Chondrocyte (in vitro differentiated cells): ENCODE measurements at regions not wholly inside any gene's neighbourhood (a gene's known extent, or its start where the extent isn't known, plus 50 kb on each side); places are given as distances from the start of the nearest gene placed in this dataset.

Source experiments
- DNase-seq: peaks from one replicate; pipeline ENCODE4 v3.0.0; 2021; ENCODE audit warnings: mixed read lengths, low spot score
- H3K27ac Mint-ChIP-seq: one replicate; pipeline ENCODE4 v1.8.0; 2021; ENCODE audit warnings: mild to moderate bottlenecking, moderate library complexity, mixed read lengths; ENCODE audit not compliant: unreplicated experiment
- H3K27me3 Mint-ChIP-seq: 2 replicates; pipeline ENCODE4 v1.8.0; 2021; ENCODE audit warnings: low read depth, mixed read lengths
- H3K36me3 Mint-ChIP-seq: 2 replicates; pipeline ENCODE4 v1.8.0; 2021; ENCODE audit warnings: low read depth, mixed read lengths
- H3K4me1 Mint-ChIP-seq: 2 replicates; pipeline ENCODE4 v1.8.0; 2021; ENCODE audit warnings: low read depth, mild to moderate bottlenecking, mixed read lengths
- H3K4me3 Mint-ChIP-seq: one replicate; pipeline ENCODE4 v1.8.0; 2021; ENCODE audit warnings: mild to moderate bottlenecking, moderate library complexity, mixed read lengths; ENCODE audit not compliant: unreplicated experiment
- H3K9me3 Mint-ChIP-seq: 2 replicates; pipeline ENCODE4 v1.8.0; 2021; ENCODE audit warnings: low read depth, mixed read lengths
- TF ChIP-seq, protein P1 (sequence below): fragments of 200-600 bp; sonication (generic); IDR thresholded peaks from 2 replicates; pipeline ENCODE4 v1.5.0; 2021; ENCODE audit warnings: antibody characterized with exemption, mild to moderate bottlenecking, moderate library complexity

- Mint-ChIP-seq H3K9me3 (no peaks in the 10 kb centered on the region), H3K4me1 (peaks cover 12% of the 10 kb centered on the region), H3K36me3 (no peaks in the 10 kb centered on the region), H3K27ac (no peak overlapping the region), H3K4me3 (no peak overlapping the region), H3K27me3 (no peaks in the 10 kb centered on the region)
- TF ChIP-seq, protein P1, sequence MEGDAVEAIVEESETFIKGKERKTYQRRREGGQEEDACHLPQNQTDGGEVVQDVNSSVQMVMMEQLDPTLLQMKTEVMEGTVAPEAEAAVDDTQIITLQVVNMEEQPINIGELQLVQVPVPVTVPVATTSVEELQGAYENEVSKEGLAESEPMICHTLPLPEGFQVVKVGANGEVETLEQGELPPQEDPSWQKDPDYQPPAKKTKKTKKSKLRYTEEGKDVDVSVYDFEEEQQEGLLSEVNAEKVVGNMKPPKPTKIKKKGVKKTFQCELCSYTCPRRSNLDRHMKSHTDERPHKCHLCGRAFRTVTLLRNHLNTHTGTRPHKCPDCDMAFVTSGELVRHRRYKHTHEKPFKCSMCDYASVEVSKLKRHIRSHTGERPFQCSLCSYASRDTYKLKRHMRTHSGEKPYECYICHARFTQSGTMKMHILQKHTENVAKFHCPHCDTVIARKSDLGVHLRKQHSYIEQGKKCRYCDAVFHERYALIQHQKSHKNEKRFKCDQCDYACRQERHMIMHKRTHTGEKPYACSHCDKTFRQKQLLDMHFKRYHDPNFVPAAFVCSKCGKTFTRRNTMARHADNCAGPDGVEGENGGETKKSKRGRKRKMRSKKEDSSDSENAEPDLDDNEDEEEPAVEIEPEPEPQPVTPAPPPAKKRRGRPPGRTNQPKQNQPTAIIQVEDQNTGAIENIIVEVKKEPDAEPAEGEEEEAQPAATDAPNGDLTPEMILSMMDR, result no peak
- DNase-seq, result no peak
Measured at GRCh38 chr6:134632024-134632423, 314.1 kb upstream of the SGK1 start.

GRCh38 chr6:134631398-134631924, 313.5 kb upstream of the SGK1 start:
- Mint-ChIP-seq H3K27me3 (no peaks in the 10 kb centered on the region), H3K36me3 (no peaks in the 10 kb centered on the region), H3K27ac (no peak overlapping the region), H3K4me1 (peaks cover 14% of the 10 kb centered on the region), H3K4me3 (no peak overlapping the region), H3K9me3 (no peaks in the 10 kb centered on the region)
- no peak for DNase-seq
- TF ChIP-seq, protein P1, result no peak

GRCh38 chr6:134630508-134631121, 312.7 kb upstream of the SGK1 start:
- H3K9me3 Mint-ChIP-seq, result no peaks in the 10 kb centered on the region
- TF ChIP-seq, protein P1, result no peak
- no peak overlapping the region for H3K27ac Mint-ChIP-seq
- no peak overlapping the region for H3K4me3 Mint-ChIP-seq
- DNase-seq, result no peak
- H3K36me3 Mint-ChIP-seq, result no peaks in the 10 kb centered on the region
- H3K27me3 Mint-ChIP-seq, result no peaks in the 10 kb centered on the region
- peaks cover 18% of the 10 kb centered on the region for H3K4me1 Mint-ChIP-seq

GRCh38 chr6:134628154-134628553, 310.2 kb upstream of the SGK1 start:
- no peaks in the 10 kb centered on the region for H3K9me3 Mint-ChIP-seq
- no peak overlapping the region for H3K27ac Mint-ChIP-seq
- TF ChIP-seq, protein P1, result no peak
- no peaks in the 10 kb centered on the region for H3K27me3 Mint-ChIP-seq
- H3K4me1 Mint-ChIP-seq, result peaks cover 17% of the 10 kb centered on the region
- H3K4me3 Mint-ChIP-seq, result no peak overlapping the region
- no peak for DNase-seq
- no peaks in the 10 kb centered on the region for H3K36me3 Mint-ChIP-seq

DNA sequence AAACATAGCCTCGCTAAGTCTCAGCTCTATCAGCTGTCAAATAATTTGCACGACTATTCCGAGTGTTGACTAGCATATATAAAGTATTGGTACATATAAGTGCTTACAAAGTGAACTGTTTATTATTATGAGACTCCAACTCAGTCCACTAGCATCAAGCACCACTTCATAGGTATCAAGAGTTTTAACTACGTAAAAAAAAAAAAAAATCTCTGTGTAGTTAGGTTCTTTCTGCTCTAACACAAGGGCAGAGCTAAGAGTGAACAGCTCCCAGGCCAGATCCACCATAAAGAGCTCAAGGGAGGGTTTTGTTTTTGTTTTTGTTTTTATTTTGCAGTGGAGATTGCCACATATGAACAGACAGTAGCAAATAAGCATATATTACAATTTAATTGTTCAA, 309.8 kb upstream of the SGK1 start:
- no peak overlapping the region for H3K27ac Mint-ChIP-seq
- no peak overlapping the region for H3K4me3 Mint-ChIP-seq
- H3K36me3 Mint-ChIP-seq, result no peaks in the 10 kb centered on the region
- no peaks in the 10 kb centered on the region for H3K9me3 Mint-ChIP-seq
- TF ChIP-seq, protein P1, result no peak
- no peak for DNase-seq
- H3K27me3 Mint-ChIP-seq, result no peaks in the 10 kb centered on the region
- H3K4me1 Mint-ChIP-seq, result peaks cover 17% of the 10 kb centered on the region
